ENCODE measurements at regions not wholly inside any gene's neighbourhood (a gene's known extent, or its start where the extent isn't known, plus 50 kb on each side); places are given as distances from the start of the nearest gene placed in this dataset.

DNA sequence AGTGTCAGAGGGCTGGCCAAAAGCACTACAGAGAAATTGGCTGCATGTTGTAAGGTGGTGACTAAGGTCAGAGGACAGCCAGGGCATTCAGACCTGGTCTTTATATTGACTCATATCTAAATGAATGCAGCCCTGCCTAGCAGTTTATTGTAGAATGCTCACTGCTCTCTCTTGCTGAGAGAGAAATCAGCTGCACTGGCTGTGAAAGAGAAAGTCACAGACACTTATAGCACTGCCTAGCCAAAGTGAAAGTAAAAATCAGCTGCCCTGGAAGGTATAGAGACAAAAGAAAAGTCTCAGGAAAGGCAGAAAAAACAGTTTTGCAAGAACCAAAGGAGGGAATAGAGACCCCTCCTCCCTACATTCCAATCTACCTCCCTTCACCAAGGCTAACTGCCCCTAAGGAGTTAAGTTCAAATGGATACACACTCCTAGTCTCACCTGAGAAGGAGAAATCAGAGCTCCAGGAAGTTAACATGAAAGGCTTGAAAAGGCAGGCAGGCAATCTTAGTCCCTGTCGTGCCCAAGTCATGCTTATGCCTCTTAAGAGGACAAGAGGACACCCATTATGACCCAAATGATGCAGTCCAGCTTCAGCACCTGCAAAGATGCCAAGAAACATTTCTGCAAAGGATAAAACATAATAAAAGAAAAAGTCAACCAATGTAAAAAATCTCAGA, 235.1 kb downstream of the RPS4Y2 start (continued):
- TF ChIP-seq, protein P1, sequence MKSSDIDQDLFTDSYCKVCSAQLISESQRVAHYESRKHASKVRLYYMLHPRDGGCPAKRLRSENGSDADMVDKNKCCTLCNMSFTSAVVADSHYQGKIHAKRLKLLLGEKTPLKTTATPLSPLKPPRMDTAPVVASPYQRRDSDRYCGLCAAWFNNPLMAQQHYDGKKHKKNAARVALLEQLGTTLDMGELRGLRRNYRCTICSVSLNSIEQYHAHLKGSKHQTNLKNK (CRISPR knock-in tag; IDR thresholded peaks at IDR 0.05), result no peak
- TF ChIP-seq GRHL2 (CRISPR knock-in tag; IDR thresholded peaks at IDR 0.05; ENCODE audit: insufficient replicate concordance, severe bottlenecking) (no peak), IRF2 (CRISPR knock-in tag; IDR thresholded peaks at IDR 0.05; ENCODE audit: borderline replicate concordance, low read depth) (no peak), ZNF121 (CRISPR knock-in tag; IDR thresholded peaks at IDR 0.05) (no peak), GABPB1 (CRISPR knock-in tag; IDR thresholded peaks at IDR 0.05) (no peak)
- TF ChIP-seq, protein P2, sequence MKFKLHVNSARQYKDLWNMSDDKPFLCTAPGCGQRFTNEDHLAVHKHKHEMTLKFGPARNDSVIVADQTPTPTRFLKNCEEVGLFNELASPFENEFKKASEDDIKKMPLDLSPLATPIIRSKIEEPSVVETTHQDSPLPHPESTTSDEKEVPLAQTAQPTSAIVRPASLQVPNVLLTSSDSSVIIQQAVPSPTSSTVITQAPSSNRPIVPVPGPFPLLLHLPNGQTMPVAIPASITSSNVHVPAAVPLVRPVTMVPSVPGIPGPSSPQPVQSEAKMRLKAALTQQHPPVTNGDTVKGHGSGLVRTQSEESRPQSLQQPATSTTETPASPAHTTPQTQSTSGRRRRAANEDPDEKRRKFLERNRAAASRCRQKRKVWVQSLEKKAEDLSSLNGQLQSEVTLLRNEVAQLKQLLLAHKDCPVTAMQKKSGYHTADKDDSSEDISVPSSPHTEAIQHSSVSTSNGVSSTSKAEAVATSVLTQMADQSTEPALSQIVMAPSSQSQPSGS (CRISPR knock-in tag; IDR thresholded peaks at IDR 0.05; ENCODE audit: borderline replicate concordance, low read depth), result no peak
- TF ChIP-seq, protein P3, sequence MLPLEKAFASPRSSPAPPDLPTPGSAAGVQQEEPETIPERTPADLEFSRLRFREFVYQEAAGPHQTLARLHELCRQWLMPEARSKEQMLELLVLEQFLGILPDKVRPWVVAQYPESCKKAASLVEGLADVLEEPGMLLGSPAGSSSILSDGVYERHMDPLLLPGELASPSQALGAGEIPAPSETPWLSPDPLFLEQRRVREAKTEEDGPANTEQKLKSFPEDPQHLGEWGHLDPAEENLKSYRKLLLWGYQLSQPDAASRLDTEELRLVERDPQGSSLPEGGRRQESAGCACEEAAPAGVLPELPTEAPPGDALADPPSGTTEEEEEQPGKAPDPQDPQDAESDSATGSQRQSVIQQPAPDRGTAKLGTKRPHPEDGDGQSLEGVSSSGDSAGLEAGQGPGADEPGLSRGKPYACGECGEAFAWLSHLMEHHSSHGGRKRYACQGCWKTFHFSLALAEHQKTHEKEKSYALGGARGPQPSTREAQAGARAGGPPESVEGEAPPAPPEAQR (CRISPR knock-in tag; IDR thresholded peaks at IDR 0.05), result no peak
- TF ChIP-seq, protein P4, sequence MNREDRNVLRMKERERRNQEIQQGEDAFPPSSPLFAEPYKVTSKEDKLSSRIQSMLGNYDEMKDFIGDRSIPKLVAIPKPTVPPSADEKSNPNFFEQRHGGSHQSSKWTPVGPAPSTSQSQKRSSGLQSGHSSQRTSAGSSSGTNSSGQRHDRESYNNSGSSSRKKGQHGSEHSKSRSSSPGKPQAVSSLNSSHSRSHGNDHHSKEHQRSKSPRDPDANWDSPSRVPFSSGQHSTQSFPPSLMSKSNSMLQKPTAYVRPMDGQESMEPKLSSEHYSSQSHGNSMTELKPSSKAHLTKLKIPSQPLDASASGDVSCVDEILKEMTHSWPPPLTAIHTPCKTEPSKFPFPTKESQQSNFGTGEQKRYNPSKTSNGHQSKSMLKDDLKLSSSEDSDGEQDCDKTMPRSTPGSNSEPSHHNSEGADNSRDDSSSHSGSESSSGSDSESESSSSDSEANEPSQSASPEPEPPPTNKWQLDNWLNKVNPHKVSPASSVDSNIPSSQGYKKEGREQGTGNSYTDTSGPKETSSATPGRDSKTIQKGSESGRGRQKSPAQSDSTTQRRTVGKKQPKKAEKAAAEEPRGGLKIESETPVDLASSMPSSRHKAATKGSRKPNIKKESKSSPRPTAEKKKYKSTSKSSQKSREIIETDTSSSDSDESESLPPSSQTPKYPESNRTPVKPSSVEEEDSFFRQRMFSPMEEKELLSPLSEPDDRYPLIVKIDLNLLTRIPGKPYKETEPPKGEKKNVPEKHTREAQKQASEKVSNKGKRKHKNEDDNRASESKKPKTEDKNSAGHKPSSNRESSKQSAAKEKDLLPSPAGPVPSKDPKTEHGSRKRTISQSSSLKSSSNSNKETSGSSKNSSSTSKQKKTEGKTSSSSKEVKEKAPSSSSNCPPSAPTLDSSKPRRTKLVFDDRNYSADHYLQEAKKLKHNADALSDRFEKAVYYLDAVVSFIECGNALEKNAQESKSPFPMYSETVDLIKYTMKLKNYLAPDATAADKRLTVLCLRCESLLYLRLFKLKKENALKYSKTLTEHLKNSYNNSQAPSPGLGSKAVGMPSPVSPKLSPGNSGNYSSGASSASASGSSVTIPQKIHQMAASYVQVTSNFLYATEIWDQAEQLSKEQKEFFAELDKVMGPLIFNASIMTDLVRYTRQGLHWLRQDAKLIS (CRISPR knock-in tag; IDR thresholded peaks at IDR 0.05; ENCODE audit: borderline replicate concordance), result no peak

DNA sequence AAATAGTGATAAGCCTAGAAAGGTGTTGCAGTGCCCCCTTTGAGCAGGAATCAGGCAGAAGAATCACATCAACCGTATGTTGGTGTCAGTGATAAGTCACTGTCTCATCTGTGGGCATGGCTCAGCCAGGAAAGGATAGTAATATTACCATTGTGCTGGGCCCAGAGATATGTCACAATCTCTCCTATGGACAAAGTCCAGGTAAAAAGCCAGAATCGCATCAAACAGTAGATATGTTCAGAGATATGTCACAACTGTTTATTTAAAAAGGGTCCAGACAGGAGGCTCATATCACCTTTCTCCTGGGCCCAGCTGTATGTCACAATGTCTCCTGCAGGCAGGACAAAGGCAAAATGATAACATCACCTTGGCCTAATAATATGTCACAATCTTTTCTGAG, 241.4 kb downstream of the RPS4Y2 start:
- Mint-ChIP-seq H3K9me3 (peaks cover 66% of the 10 kb centered on the region), H3K36me3 (peaks cover 20% of the 10 kb centered on the region), H3K4me1 (no peaks in the 10 kb centered on the region), H3K4me3 (no peak overlapping the region), H3K27ac (no peak overlapping the region), H3K27me3 (ENCODE audit: low read depth) (no peaks in the 10 kb centered on the region)
- ATAC-seq, result no peak
- ChIA-PET POLR2A (no interaction called here), CTCF (no interaction called here)
- no peak for DNase-seq (ENCODE audit: low spot score)
- TF ChIP-seq ZNF317 (CRISPR knock-in tag; IDR thresholded peaks at IDR 0.05; ENCODE audit: borderline replicate concordance, low read depth), result no peak

DNA sequence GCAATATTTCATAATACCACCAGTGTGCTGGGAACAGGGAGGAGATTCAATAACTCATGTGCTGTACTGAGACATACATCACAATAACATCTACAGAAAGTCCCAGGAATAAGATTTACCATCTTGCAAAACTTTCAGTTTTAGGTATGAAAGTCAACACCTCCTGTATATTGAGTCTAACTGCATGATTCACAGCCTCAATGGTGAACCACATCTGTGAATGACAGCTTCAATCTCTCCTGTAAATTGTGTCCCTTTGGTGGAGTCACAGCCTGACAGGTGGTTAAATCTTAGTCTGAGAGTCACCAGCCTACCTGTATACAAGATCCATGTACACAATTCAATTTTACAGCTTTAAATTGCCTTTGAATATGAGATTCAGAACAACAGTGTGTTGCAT, 242.1 kb downstream of the RPS4Y2 start:
- DNase-seq (ENCODE audit: low spot score) (no peak), ATAC-seq (no peak)
- peaks cover 72% of the 10 kb centered on the region for H3K9me3 Mint-ChIP-seq
- POLR2A ChIA-PET, result no interaction called here
- CTCF ChIA-PET, result no interaction called here
- no peak overlapping the region for H3K27ac Mint-ChIP-seq
- H3K36me3 Mint-ChIP-seq, result peaks cover 27% of the 10 kb centered on the region
- H3K4me1 Mint-ChIP-seq, result no peaks in the 10 kb centered on the region
- H3K4me3 Mint-ChIP-seq, result no peak overlapping the region
- H3K27me3 Mint-ChIP-seq (ENCODE audit: low read depth), result no peaks in the 10 kb centered on the region
- TF ChIP-seq, protein P5, sequence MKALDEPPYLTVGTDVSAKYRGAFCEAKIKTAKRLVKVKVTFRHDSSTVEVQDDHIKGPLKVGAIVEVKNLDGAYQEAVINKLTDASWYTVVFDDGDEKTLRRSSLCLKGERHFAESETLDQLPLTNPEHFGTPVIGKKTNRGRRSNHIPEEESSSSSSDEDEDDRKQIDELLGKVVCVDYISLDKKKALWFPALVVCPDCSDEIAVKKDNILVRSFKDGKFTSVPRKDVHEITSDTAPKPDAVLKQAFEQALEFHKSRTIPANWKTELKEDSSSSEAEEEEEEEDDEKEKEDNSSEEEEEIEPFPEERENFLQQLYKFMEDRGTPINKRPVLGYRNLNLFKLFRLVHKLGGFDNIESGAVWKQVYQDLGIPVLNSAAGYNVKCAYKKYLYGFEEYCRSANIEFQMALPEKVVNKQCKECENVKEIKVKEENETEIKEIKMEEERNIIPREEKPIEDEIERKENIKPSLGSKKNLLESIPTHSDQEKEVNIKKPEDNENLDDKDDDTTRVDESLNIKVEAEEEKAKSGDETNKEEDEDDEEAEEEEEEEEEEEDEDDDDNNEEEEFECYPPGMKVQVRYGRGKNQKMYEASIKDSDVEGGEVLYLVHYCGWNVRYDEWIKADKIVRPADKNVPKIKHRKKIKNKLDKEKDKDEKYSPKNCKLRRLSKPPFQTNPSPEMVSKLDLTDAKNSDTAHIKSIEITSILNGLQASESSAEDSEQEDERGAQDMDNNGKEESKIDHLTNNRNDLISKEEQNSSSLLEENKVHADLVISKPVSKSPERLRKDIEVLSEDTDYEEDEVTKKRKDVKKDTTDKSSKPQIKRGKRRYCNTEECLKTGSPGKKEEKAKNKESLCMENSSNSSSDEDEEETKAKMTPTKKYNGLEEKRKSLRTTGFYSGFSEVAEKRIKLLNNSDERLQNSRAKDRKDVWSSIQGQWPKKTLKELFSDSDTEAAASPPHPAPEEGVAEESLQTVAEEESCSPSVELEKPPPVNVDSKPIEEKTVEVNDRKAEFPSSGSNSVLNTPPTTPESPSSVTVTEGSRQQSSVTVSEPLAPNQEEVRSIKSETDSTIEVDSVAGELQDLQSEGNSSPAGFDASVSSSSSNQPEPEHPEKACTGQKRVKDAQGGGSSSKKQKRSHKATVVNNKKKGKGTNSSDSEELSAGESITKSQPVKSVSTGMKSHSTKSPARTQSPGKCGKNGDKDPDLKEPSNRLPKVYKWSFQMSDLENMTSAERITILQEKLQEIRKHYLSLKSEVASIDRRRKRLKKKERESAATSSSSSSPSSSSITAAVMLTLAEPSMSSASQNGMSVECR (CRISPR knock-in tag; IDR thresholded peaks at IDR 0.05; ENCODE audit: borderline replicate concordance), result no peak
- TF ChIP-seq, protein P6, sequence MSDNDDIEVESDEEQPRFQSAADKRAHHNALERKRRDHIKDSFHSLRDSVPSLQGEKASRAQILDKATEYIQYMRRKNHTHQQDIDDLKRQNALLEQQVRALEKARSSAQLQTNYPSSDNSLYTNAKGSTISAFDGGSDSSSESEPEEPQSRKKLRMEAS (CRISPR knock-in tag; IDR thresholded peaks at IDR 0.05), result no peak
- no peak for TF ChIP-seq ZNF219 (CRISPR knock-in tag; IDR thresholded peaks at IDR 0.05; ENCODE audit: borderline replicate concordance)
- TF ChIP-seq, protein P7, sequence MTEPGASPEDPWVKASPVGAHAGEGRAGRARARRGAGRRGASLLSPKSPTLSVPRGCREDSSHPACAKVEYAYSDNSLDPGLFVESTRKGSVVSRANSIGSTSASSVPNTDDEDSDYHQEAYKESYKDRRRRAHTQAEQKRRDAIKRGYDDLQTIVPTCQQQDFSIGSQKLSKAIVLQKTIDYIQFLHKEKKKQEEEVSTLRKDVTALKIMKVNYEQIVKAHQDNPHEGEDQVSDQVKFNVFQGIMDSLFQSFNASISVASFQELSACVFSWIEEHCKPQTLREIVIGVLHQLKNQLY (CRISPR knock-in tag; IDR thresholded peaks at IDR 0.05), result no peak
- TF ChIP-seq, protein P4 (CRISPR knock-in tag; IDR thresholded peaks at IDR 0.05; ENCODE audit: borderline replicate concordance), result no peak
- TF ChIP-seq ATF1 (CRISPR knock-in tag; IDR thresholded peaks at IDR 0.05), result no peak
- TF ChIP-seq TEAD4 (CRISPR knock-in tag; IDR thresholded peaks at IDR 0.05), result no peak

Measured in WTC11 (cell line).